Caco-2 (cell line): ENCODE measurements at regions not wholly inside any gene's neighbourhood (a gene's known extent, or its start where the extent isn't known, plus 50 kb on each side); places are given as distances from the start of the nearest gene placed in this dataset.

Source experiments
- BruUV-seq: library from RNA; stranded (reverse); fragments of 400-500 nt; replicated peaks from 2 replicates; lab custom pipeline; 2021; lab: Mats Ljungman, UMichigan
- CTCF ChIA-PET: fragments of 300-600 bp; sonication (Branson Sonifier 250); formaldehyde crosslinking; loops from one replicate; lab custom pipeline; 2022; ENCODE audit warnings: antibody characterized with exemption; lab: Charles Lee
- POLR2A ChIA-PET: fragments of 300-600 bp; sonication (Branson Sonifier 250); formaldehyde crosslinking; loops from one replicate; lab custom pipeline; 2022; ENCODE audit warnings: antibody characterized with exemption; lab: Charles Lee
- DNase-seq, 2 experiments: peaks; one replicate each; pipeline versions ENCODE4 v3.0.0 to v3.0.0-alpha.2; 2020 to 2022
- H3K27me3 ChIP-seq: replicated peaks from 2 replicates; pipeline ENCODE4 v1.6.0; 2011; ENCODE audit warnings: low read length; ENCODE audit not compliant: control insufficient read depth, insufficient read depth
- H3K36me3 ChIP-seq: 2 replicates; pipeline ENCODE4 v1.5.1; 2011; ENCODE audit warnings: low read length; ENCODE audit not compliant: control insufficient read depth, insufficient read depth
- H3K4me1 ChIP-seq: fragments of 250-450 bp; sonication (Bioruptor Pico); 2 replicates; pipeline ENCODE4 v1.5.1; 2020; ENCODE audit warnings: mild to moderate bottlenecking
- H3K4me3 ChIP-seq: 2 replicates; pipeline ENCODE4 v1.5.1; 2011; ENCODE audit warnings: low read depth, mild to moderate bottlenecking, control low read depth, low read length
- H3K9me3 ChIP-seq: fragments of 250-450 bp; sonication (Bioruptor Pico); 2 replicates; pipeline ENCODE4 v1.5.1; 2020; ENCODE audit warnings: mild to moderate bottlenecking, moderate library complexity
- H3K27ac Mint-ChIP-seq: one replicate; pipeline ENCODE4 v1.8.0; 2022; ENCODE audit warnings: mixed read lengths; ENCODE audit not compliant: unreplicated experiment
- H3K27me3 Mint-ChIP-seq: one replicate; pipeline ENCODE4 v1.8.0; 2022; ENCODE audit warnings: mixed read lengths; ENCODE audit not compliant: insufficient read depth, unreplicated experiment
- H3K36me3 Mint-ChIP-seq: one replicate; pipeline ENCODE4 v1.8.0; 2022; ENCODE audit warnings: mild to moderate bottlenecking, mixed read lengths; ENCODE audit not compliant: insufficient read depth, unreplicated experiment
- H3K4me1 Mint-ChIP-seq: one replicate; pipeline ENCODE4 v1.8.0; 2022; ENCODE audit warnings: low read depth, mixed read lengths; ENCODE audit not compliant: unreplicated experiment
- H3K4me3 Mint-ChIP-seq: one replicate; pipeline ENCODE4 v1.8.0; 2022; ENCODE audit warnings: mild to moderate bottlenecking, moderate library complexity, mixed read lengths; ENCODE audit not compliant: unreplicated experiment
- H3K9me3 Mint-ChIP-seq: one replicate; pipeline ENCODE4 v1.8.0; 2022; ENCODE audit warnings: mixed read lengths; ENCODE audit not compliant: unreplicated experiment
- CTCF ChIP-seq, 2 experiments: fragments of 200-600 bp in 1 of 2; IDR thresholded peaks; 1 replicate in 1 of 2; 2 replicates in 1 of 2; pipeline versions ENCODE4 v1.5.1 to v1.8.0; 2011 to 2022; ENCODE audit warnings: antibody characterized with exemption in 1 of 2, control low read depth in 1 of 2, inconsistent platforms in 1 of 2, low read depth in 1 of 2, low read length in 1 of 2, mild to moderate bottlenecking in 1 of 2, moderate library complexity in 1 of 2; ENCODE audit not compliant: insufficient read depth in 1 of 2, severe bottlenecking in 1 of 2, unreplicated experiment in 1 of 2
- intact Hi-C: fragments of 100-400 bp; cut with micrococcal nuclease; formaldehyde crosslinking; loops from one replicate; pipeline ENCODE4 v1.10.0; 2022; ENCODE audit not compliant: unreplicated experiment

GRCh38 chr9:20135119-20135697 is 346.4 kb upstream of the SLC24A2 start:
- TF ChIP-seq CTCF (IDR thresholded peaks at IDR 0.05; ENCODE audit: insufficient read depth in 1 of 2, low read depth in 1 of 2, low read length in 1 of 2, severe bottlenecking in 1 of 2, unreplicated experiment in 1 of 2), result no peak
- Histone ChIP-seq H3K27me3 (no peaks in the 10 kb centered on the region), H3K36me3 (no peaks in the 10 kb centered on the region), H3K4me1 (no peaks in the 10 kb centered on the region), H3K4me3 (no peak overlapping the region), H3K9me3 (no peaks in the 10 kb centered on the region)
- CTCF ChIA-PET, result no interaction called here
- POLR2A ChIA-PET, result no interaction called here
- no peak for DNase-seq
- H3K27me3 Mint-ChIP-seq, result no peaks in the 10 kb centered on the region
- no TSS peak for BruUV-seq
- no peaks in the 10 kb centered on the region for H3K4me1 Mint-ChIP-seq
- no peak overlapping the region for H3K4me3 Mint-ChIP-seq
- H3K36me3 Mint-ChIP-seq, result no peaks in the 10 kb centered on the region
- H3K27ac Mint-ChIP-seq, result no peak overlapping the region
- no peaks in the 10 kb centered on the region for H3K9me3 Mint-ChIP-seq
- intact Hi-C loops, result no loop called here

- no peak for TF ChIP-seq CTCF (IDR thresholded peaks at IDR 0.05; ENCODE audit: insufficient read depth in 1 of 2, low read depth in 1 of 2, low read length in 1 of 2, severe bottlenecking in 1 of 2, unreplicated experiment in 1 of 2)
- DNase-seq, result no peak
- H3K9me3 Mint-ChIP-seq, result no peaks in the 10 kb centered on the region
- no peaks in the 10 kb centered on the region for H3K36me3 ChIP-seq
- no peaks in the 10 kb centered on the region for H3K9me3 ChIP-seq
- H3K27ac Mint-ChIP-seq, result no peak overlapping the region
- no peaks in the 10 kb centered on the region for H3K4me1 ChIP-seq
- POLR2A ChIA-PET, result no interaction called here
- CTCF ChIA-PET, result no interaction called here
- H3K4me3 ChIP-seq, result no peak overlapping the region
- no peaks in the 10 kb centered on the region for H3K27me3 Mint-ChIP-seq
- intact Hi-C loops, result no loop called here
- no peaks in the 10 kb centered on the region for H3K27me3 ChIP-seq
- no peaks in the 10 kb centered on the region for H3K36me3 Mint-ChIP-seq
- no TSS peak for BruUV-seq
- no peak overlapping the region for H3K4me3 Mint-ChIP-seq
- H3K4me1 Mint-ChIP-seq, result no peaks in the 10 kb centered on the region
These were observed 336.9 kb upstream of the SLC24A2 start for GRCh38 chr9:20125727-20126126.

- no peaks in the 10 kb centered on the region for H3K36me3 ChIP-seq
- POLR2A ChIA-PET, result no interaction called here
- no TSS peak for BruUV-seq
- H3K27me3 ChIP-seq, result no peaks in the 10 kb centered on the region
- intact Hi-C loops, result no loop called here
- no peak overlapping the region for H3K4me3 ChIP-seq
- H3K4me3 Mint-ChIP-seq, result no peak overlapping the region
- no peaks in the 10 kb centered on the region for H3K27me3 Mint-ChIP-seq
- TF ChIP-seq CTCF (IDR thresholded peaks at IDR 0.05; ENCODE audit: insufficient read depth in 1 of 2, low read depth in 1 of 2, low read length in 1 of 2, severe bottlenecking in 1 of 2, unreplicated experiment in 1 of 2), result no peak
- no peaks in the 10 kb centered on the region for H3K4me1 Mint-ChIP-seq
- H3K36me3 Mint-ChIP-seq, result no peaks in the 10 kb centered on the region
- H3K9me3 ChIP-seq, result peaks cover 3% of the 10 kb centered on the region; the same call in 1 of the 2 replicates
- DNase-seq, result no peak
- no peak overlapping the region for H3K27ac Mint-ChIP-seq
- peaks cover 27% of the 10 kb centered on the region for H3K9me3 Mint-ChIP-seq
- CTCF ChIA-PET, result no interaction called here
- no peaks in the 10 kb centered on the region for H3K4me1 ChIP-seq
These were observed 330.7 kb upstream of the SLC24A2 start for GRCh38 chr9:20119566-20119965.
